ENCODE measurements at regions not wholly inside any gene's neighbourhood (a gene's known extent, or its start where the extent isn't known, plus 50 kb on each side); places are given as distances from the start of the nearest gene placed in this dataset.

DNA sequence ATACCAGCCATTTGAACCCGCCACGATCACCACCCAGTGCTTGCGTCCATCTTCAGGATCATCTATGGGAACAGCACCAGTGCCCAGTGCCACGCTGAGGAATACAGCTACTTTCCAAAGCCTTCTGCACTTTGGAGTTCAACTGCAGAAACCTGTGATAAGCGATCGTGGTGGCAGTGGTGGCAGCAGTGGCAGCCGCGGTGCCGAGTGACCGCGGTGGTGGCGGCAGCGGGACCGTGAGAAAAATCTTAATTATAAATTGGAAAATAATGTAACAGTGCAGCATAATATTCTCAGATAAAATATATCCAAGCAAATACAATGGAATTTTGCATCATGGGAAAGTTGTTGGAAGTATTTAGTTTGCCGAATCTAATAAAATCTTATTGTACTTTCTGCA lies 2270.9 kb downstream of the PCDH9 start:
- Histone ChIP-seq H3K36me3 (no peaks in the 10 kb centered on the region), H3K27me3 (no peaks in the 10 kb centered on the region), H3K27ac (no peak overlapping the region), H3K4me1 (no peaks in the 10 kb centered on the region), H3K9me3 (no peaks in the 10 kb centered on the region), H3K4me3 (no peak overlapping the region)
- TF ChIP-seq POLR2A (IDR thresholded peaks at IDR 0.05): no peak
- TF ChIP-seq, protein P1, sequence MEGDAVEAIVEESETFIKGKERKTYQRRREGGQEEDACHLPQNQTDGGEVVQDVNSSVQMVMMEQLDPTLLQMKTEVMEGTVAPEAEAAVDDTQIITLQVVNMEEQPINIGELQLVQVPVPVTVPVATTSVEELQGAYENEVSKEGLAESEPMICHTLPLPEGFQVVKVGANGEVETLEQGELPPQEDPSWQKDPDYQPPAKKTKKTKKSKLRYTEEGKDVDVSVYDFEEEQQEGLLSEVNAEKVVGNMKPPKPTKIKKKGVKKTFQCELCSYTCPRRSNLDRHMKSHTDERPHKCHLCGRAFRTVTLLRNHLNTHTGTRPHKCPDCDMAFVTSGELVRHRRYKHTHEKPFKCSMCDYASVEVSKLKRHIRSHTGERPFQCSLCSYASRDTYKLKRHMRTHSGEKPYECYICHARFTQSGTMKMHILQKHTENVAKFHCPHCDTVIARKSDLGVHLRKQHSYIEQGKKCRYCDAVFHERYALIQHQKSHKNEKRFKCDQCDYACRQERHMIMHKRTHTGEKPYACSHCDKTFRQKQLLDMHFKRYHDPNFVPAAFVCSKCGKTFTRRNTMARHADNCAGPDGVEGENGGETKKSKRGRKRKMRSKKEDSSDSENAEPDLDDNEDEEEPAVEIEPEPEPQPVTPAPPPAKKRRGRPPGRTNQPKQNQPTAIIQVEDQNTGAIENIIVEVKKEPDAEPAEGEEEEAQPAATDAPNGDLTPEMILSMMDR (IDR thresholded peaks at IDR 0.05 in 4 of 5, conservative IDR thresholded peaks at IDR 0.05 in 1 of 5): no peak
- no peak for ATAC-seq
- no peak for DNase-seq
- intact Hi-C loops (cut with DNase I; ENCODE audit: low total_unique reads) (no loop called here), in situ Hi-C loops (cut with MboI; ENCODE audit: low sequenced_read_pairs in 4 of 4) (no loop called here)

DNA sequence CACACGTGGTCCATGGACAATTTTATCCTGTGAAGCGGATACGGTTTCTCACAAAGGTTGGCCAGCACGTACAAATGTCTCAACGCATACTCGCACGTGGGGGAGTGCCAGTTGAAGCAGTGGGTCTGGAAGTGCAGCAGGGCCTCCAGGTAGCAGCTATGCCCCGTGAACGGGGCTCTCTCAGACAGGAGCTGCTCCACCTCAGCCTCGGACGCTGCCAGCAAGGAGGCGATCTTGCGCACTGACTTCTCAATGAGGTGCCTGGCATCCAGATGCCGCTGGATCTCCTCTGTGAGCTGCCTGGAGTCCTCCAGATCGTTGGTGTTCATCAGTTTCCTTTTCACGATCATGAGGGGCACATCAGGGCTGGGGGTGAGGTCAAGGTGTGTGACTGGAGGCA lies 2272.0 kb downstream of the PCDH9 start:
- in situ Hi-C loops (cut with MboI; ENCODE audit: low sequenced_read_pairs in 4 of 4) (no loop called here), intact Hi-C loops (cut with DNase I; ENCODE audit: low total_unique reads) (no loop called here)
- H3K27me3 ChIP-seq: no peaks in the 10 kb centered on the region
- ATAC-seq (no peak), DNase-seq (no peak)
- no peak overlapping the region for H3K4me3 ChIP-seq
- no peak overlapping the region for H3K27ac ChIP-seq
- no peaks in the 10 kb centered on the region for H3K4me1 ChIP-seq
- no peaks in the 10 kb centered on the region for H3K36me3 ChIP-seq
- no peaks in the 10 kb centered on the region for H3K9me3 ChIP-seq
- TF ChIP-seq, protein P1 (IDR thresholded peaks at IDR 0.05 in 4 of 5, conservative IDR thresholded peaks at IDR 0.05 in 1 of 5): no peak
- TF ChIP-seq POLR2A (IDR thresholded peaks at IDR 0.05): no peak

- H3K4me3 ChIP-seq: no peak overlapping the region
- no peaks in the 10 kb centered on the region for H3K27me3 ChIP-seq
- TF ChIP-seq POLR2A (IDR thresholded peaks at IDR 0.05): no peak
- TF ChIP-seq, protein P1 (IDR thresholded peaks at IDR 0.05 in 4 of 5, conservative IDR thresholded peaks at IDR 0.05 in 1 of 5): no peak
- no peak overlapping the region for H3K27ac ChIP-seq
- in situ Hi-C loops (cut with MboI; ENCODE audit: low sequenced_read_pairs in 4 of 4): no loop called here
- H3K4me1 ChIP-seq: no peaks in the 10 kb centered on the region
- DNase-seq (no peak), ATAC-seq (no peak)
- intact Hi-C loops (cut with DNase I; ENCODE audit: low total_unique reads): no loop called here
- no peaks in the 10 kb centered on the region for H3K9me3 ChIP-seq
- no peaks in the 10 kb centered on the region for H3K36me3 ChIP-seq
These were observed 2291.5 kb downstream of the PCDH9 start for GRCh38 chr13:64938660-64939059.

DNA sequence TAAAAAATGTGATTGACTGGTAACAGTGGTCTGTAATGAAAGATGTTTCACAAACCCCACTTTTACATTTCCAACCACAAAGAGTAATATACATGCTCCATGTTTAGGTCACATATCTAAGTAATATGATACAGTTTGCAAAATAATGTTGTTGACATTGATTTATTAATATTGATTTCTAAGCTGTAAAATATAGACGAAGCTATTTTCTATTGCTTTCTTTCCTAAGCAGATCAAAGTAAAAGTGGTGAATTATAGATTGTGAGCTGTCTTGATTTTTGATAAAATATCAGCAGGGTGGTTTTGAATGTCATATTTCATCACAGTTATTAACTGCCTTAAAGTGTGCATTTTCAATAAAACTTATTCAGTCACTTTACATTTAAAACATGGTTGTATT lies 2292.8 kb downstream of the PCDH9 start:
- Histone ChIP-seq H3K27me3 (no peaks in the 10 kb centered on the region), H3K36me3 (no peaks in the 10 kb centered on the region), H3K27ac (no peak overlapping the region), H3K4me3 (no peak overlapping the region), H3K4me1 (no peaks in the 10 kb centered on the region), H3K9me3 (no peaks in the 10 kb centered on the region)
- TF ChIP-seq POLR2A (IDR thresholded peaks at IDR 0.05): no peak
- TF ChIP-seq, protein P1 (IDR thresholded peaks at IDR 0.05 in 4 of 5, conservative IDR thresholded peaks at IDR 0.05 in 1 of 5): no peak
- no peak for DNase-seq
- ATAC-seq: no peak
- intact Hi-C loops (cut with DNase I; ENCODE audit: low total_unique reads) (no loop called here), in situ Hi-C loops (cut with MboI; ENCODE audit: low sequenced_read_pairs in 4 of 4) (no loop called here)

GRCh38 chr13:64936879-64937278 lies 2293.3 kb downstream of the PCDH9 start:
- intact Hi-C loops (cut with DNase I; ENCODE audit: low total_unique reads): no loop called here
- no peaks in the 10 kb centered on the region for H3K36me3 ChIP-seq
- TF ChIP-seq, protein P1 (IDR thresholded peaks at IDR 0.05 in 4 of 5, conservative IDR thresholded peaks at IDR 0.05 in 1 of 5): no peak
- TF ChIP-seq POLR2A (IDR thresholded peaks at IDR 0.05): no peak
- H3K4me3 ChIP-seq: no peak overlapping the region
- no peak for DNase-seq
- no peak for ATAC-seq
- H3K27me3 ChIP-seq: no peaks in the 10 kb centered on the region
- in situ Hi-C loops (cut with MboI; ENCODE audit: low sequenced_read_pairs in 4 of 4): no loop called here
- H3K27ac ChIP-seq: no peak overlapping the region
- H3K4me1 ChIP-seq: no peaks in the 10 kb centered on the region
- no peaks in the 10 kb centered on the region for H3K9me3 ChIP-seq

All from gastrocnemius medialis (tissue), 4 donors.